SU-DHL-6 (cell line): ENCODE measurements at regions not wholly inside any gene's neighbourhood (a gene's known extent, or its start where the extent isn't known, plus 50 kb on each side); places are given as distances from the start of the nearest gene placed in this dataset.

Source experiments
- H2AFZ ChIP-seq: fragments of 200-600 bp; sonication (generic); 2 replicates; pipeline ENCODE4 v1.6.1; 2014; ENCODE audit warnings: low read depth, mild to moderate bottlenecking, moderate library complexity, mixed read lengths, antibody characterized with exemption, low read length; ENCODE audit not compliant: severe bottlenecking
- H3F3A ChIP-seq: fragments of 200-600 bp; shearing (Covaris generic); 2 replicates; pipeline ENCODE4 v1.6.0; 2016; ENCODE audit warnings: antibody characterized with exemption, mild to moderate bottlenecking; ENCODE audit not compliant: insufficient read depth
- H3K27ac ChIP-seq: fragments of 200-600 bp; sonication (generic); 2 replicates; pipeline ENCODE4 v1.5.1; 2016; ENCODE audit warnings: low read depth, mild to moderate bottlenecking, low read length, moderate library complexity, mixed read lengths
- H3K27me3 ChIP-seq: fragments of 200-600 bp; sonication (generic), shearing (Covaris generic); 2 replicates; pipeline ENCODE4 v1.6.0; 2014; ENCODE audit warnings: mild to moderate bottlenecking, low read length
- H3K36me3 ChIP-seq: fragments of 200-600 bp; sonication (generic); 2 replicates; pipeline ENCODE4 v1.6.1; 2014; ENCODE audit warnings: mild to moderate bottlenecking, low read length, mixed read lengths
- H3K4me2 ChIP-seq: fragments of 300-600, 200-600 bp; shearing (Covaris generic), sonication (generic); 2 replicates; pipeline ENCODE4 v1.6.0; 2014; ENCODE audit warnings: low read length, low read depth, mild to moderate bottlenecking; ENCODE audit not compliant: poor library complexity, severe bottlenecking
- H3K4me3 ChIP-seq: fragments of 200-600 bp; sonication (generic); 2 replicates; pipeline ENCODE4 v1.5.1; 2014; ENCODE audit warnings: antibody characterized with exemption, low read length, mild to moderate bottlenecking, mixed read lengths; ENCODE audit not compliant: insufficient read depth, poor library complexity, severe bottlenecking
- H3K79me2 ChIP-seq: fragments of 200-600 bp; sonication (generic); 2 replicates; pipeline ENCODE4 v1.6.1; 2014; ENCODE audit warnings: mild to moderate bottlenecking, low read length, moderate library complexity; ENCODE audit not compliant: insufficient read depth
- H3K9ac ChIP-seq: fragments of 200-600 bp; sonication (generic); 2 replicates; pipeline ENCODE4 v1.7.0; 2014; ENCODE audit warnings: mild to moderate bottlenecking, low read length
- H3K9me2 ChIP-seq: fragments of 200-600 bp; sonication (generic); replicated peaks from 2 replicates; pipeline ENCODE4 v1.6.1; 2014; ENCODE audit warnings: low read length; ENCODE audit not compliant: insufficient read depth
- H3K9me3 ChIP-seq: fragments of 200-600 bp; sonication (generic); 2 replicates; pipeline ENCODE4 v1.6.1; 2014; ENCODE audit warnings: low read length, mixed read lengths; ENCODE audit not compliant: insufficient read depth
- H4K20me1 ChIP-seq: fragments of 200-600 bp; sonication (generic); 2 replicates; pipeline ENCODE4 v1.6.1; 2014; ENCODE audit warnings: low read depth, mild to moderate bottlenecking, antibody characterized with exemption, low read length, moderate library complexity, mixed read lengths
- EZH2phosphoT487 ChIP-seq: fragments of 200-600 bp; sonication (generic), shearing (Covaris generic); conservative IDR thresholded peaks from 2 replicates; pipeline ENCODE4 v1.6.1; 2018; ENCODE audit warnings: mild to moderate bottlenecking, antibody characterized with exemption, low read length, moderate library complexity, mixed read lengths
- TF ChIP-seq, protein P1 (sequence below): fragments of 200-600 bp; sonication (generic); IDR thresholded peaks from one replicate; pipeline ENCODE4 v1.5.1; 2017; ENCODE audit warnings: antibody characterized with exemption, mild to moderate bottlenecking, low read length, moderate library complexity; ENCODE audit not compliant: insufficient read depth, poor library complexity, severe bottlenecking

DNA sequence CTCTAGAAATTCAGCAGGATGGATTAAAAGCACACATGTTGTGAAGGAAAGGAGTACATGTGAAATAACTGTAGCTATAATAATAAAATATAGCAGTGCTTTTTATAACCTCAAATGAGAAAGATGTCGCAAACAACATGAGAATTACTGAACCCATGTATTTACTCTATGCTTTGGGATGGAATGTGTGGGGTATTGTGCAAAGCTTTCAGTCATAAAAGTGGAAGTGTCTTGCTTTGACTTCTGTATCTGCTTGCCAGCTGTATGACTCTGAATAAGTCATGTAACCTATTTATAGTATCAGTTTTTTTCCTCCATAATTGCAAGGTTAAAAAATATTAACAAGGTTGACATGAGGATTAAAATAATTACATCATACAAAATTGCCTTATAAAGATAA is 519.3 kb upstream of the CADM2 start:
- H3K79me2 ChIP-seq, result no peaks in the 10 kb centered on the region
- no peak overlapping the region for H3K4me3 ChIP-seq
- no peaks in the 10 kb centered on the region for H3F3A ChIP-seq
- H3K9me2 ChIP-seq, result no peaks in the 10 kb centered on the region
- H2AFZ ChIP-seq, result no peak overlapping the region
- no peaks in the 10 kb centered on the region for H3K36me3 ChIP-seq
- no peak overlapping the region for H3K4me2 ChIP-seq
- H3K9me3 ChIP-seq, result no peaks in the 10 kb centered on the region
- H4K20me1 ChIP-seq, result no peaks in the 10 kb centered on the region
- no peak overlapping the region for H3K9ac ChIP-seq
- no peaks in the 10 kb centered on the region for H3K27me3 ChIP-seq
- TF ChIP-seq, protein P1, sequence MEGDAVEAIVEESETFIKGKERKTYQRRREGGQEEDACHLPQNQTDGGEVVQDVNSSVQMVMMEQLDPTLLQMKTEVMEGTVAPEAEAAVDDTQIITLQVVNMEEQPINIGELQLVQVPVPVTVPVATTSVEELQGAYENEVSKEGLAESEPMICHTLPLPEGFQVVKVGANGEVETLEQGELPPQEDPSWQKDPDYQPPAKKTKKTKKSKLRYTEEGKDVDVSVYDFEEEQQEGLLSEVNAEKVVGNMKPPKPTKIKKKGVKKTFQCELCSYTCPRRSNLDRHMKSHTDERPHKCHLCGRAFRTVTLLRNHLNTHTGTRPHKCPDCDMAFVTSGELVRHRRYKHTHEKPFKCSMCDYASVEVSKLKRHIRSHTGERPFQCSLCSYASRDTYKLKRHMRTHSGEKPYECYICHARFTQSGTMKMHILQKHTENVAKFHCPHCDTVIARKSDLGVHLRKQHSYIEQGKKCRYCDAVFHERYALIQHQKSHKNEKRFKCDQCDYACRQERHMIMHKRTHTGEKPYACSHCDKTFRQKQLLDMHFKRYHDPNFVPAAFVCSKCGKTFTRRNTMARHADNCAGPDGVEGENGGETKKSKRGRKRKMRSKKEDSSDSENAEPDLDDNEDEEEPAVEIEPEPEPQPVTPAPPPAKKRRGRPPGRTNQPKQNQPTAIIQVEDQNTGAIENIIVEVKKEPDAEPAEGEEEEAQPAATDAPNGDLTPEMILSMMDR, result no peak
- TF ChIP-seq EZH2phosphoT487, result no peak
- H3K27ac ChIP-seq, result no peak overlapping the region

DNA sequence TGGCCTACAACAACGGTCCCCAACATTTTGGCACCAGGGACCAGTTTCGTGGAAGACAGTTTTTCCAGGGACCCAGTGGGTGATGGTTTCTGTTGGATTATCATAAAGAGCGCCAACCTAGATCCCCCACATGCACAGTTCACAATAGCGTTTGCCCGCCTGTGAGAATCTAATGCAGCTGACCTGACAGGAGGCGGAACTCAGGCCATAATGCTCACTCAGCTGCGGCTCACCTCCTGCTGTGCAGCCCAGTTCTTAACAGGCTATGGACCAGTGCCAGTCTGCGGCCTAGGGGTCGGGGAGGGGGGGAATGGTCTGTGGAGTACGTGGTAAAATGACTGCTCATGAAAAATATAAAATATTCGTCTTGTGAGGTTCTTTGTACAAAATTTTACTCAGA is 518.5 kb upstream of the CADM2 start:
- Histone ChIP-seq H3K4me2 (no peak overlapping the region), H3K27me3 (no peaks in the 10 kb centered on the region), H3K79me2 (no peaks in the 10 kb centered on the region), H3K9ac (no peak overlapping the region), H3K36me3 (no peaks in the 10 kb centered on the region), H3K4me3 (no peak overlapping the region), H4K20me1 (no peaks in the 10 kb centered on the region), H3K9me2 (no peaks in the 10 kb centered on the region), H3K9me3 (no peaks in the 10 kb centered on the region), H3F3A (no peaks in the 10 kb centered on the region), H2AFZ (peak overlapping the region; percentile 34), H3K27ac (no peak overlapping the region)
- TF ChIP-seq, protein P1, result no peak
- no peak for TF ChIP-seq EZH2phosphoT487

DNA sequence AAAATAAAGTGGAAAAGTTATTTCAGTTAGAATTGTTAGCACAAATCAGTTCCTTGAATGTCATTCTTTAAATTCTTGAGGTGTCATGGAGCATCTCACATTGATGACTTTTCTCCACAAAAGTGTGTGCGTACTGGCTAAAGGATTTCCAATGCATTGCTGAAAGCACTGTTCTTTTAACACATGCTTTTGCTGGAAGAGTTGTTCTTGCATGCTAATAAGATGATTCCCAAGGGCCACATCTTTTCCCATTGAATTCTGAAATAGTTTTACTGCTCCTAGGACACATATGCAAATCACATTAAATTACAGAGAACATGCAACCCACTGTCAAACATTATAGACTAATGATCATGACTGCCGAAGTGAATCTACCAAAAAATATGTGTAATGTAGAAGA is 516.3 kb upstream of the CADM2 start:
- Histone ChIP-seq H3K27ac (no peak overlapping the region), H4K20me1 (no peaks in the 10 kb centered on the region), H3K9me3 (no peaks in the 10 kb centered on the region), H3K4me3 (no peak overlapping the region), H3K27me3 (no peaks in the 10 kb centered on the region), H3K9ac (no peak overlapping the region), H3K36me3 (no peaks in the 10 kb centered on the region), H3K79me2 (no peaks in the 10 kb centered on the region), H3K4me2 (no peak overlapping the region), H3F3A (no peaks in the 10 kb centered on the region), H2AFZ (no peak overlapping the region), H3K9me2 (no peaks in the 10 kb centered on the region)
- TF ChIP-seq, protein P1, result no peak
